ENCODE measurements at regions not wholly inside any gene's neighbourhood (a gene's known extent, or its start where the extent isn't known, plus 50 kb on each side); places are given as distances from the start of the nearest gene placed in this dataset.

- H2BK15ac ChIP-seq (ENCODE audit: low read length), result no peak overlapping the region
- H3K79me1 ChIP-seq (ENCODE audit: low read depth, low read length), result no peaks in the 10 kb centered on the region
- H3K36me3 ChIP-seq (ENCODE audit: control insufficient read depth in 2 of 4, insufficient read depth in 4 of 4, low read length in 3 of 4), result no peaks in the 10 kb centered on the region
- H3K14ac ChIP-seq (ENCODE audit: insufficient read length), result no peak overlapping the region
- H2AK5ac ChIP-seq (ENCODE audit: low read depth, low read length), result no peak overlapping the region
- WGBS, 2 experiments (ENCODE audit: extremely low coverage in 1 of 2, insufficient coverage in 1 of 2, insufficient read length in 1 of 2, insufficient replicate concordance in 2 of 2, low coverage in 1 of 2, low lambda C conversion rate in 2 of 2, missing lambda C conversion rate in 1 of 2), result 92% methylated on average over 6 of the region's 6 CpGs; no CpG with 5 or more reads in 1 of the 2 experiments
- H3K27me3 ChIP-seq (replicated peaks in 1 of 4; ENCODE audit: control insufficient read depth in 3 of 4, extremely low read depth in 1 of 4, insufficient read depth in 3 of 4, low read length in 3 of 4), result no peaks in the 10 kb centered on the region
- H3K4me1 ChIP-seq (replicated peaks in 1 of 4; ENCODE audit: control insufficient read depth in 3 of 4, insufficient read depth in 4 of 4, low read length in 3 of 4), result no peaks in the 10 kb centered on the region
- H3K79me2 ChIP-seq (ENCODE audit: control insufficient read depth in 1 of 2, insufficient read depth in 2 of 2, low read length in 2 of 2), result no peaks in the 10 kb centered on the region
- POLR2A ChIA-PET (ENCODE audit: partially characterized antibody), result no interaction called here
- no peak overlapping the region for H3K4me2 ChIP-seq (ENCODE audit: insufficient read depth in 1 of 2, low read depth in 2 of 2, low read length in 2 of 2)
- CTCF ChIA-PET (ENCODE audit: partially characterized antibody), result interaction anchor here (1.2 kb wide), 1 partner anchor 24 kb away, joined by 3 read pairs; no protein-coding TSS in a partner anchor
- peak overlapping the region; percentile 52 for H3K23ac ChIP-seq (ENCODE audit: insufficient read length)
- no peak overlapping the region for H3K4ac ChIP-seq (replicated peaks; ENCODE audit: insufficient read length, low read depth, low read length)
- no peak overlapping the region for H2BK12ac ChIP-seq (ENCODE audit: low read depth, low read length)
- no peak overlapping the region for H3K56ac ChIP-seq (replicated peaks; ENCODE audit: insufficient read length, low read depth, low read length)
- no peak overlapping the region for H3K18ac ChIP-seq (ENCODE audit: extremely low read depth, low read length)
- H2BK120ac ChIP-seq (replicated peaks; ENCODE audit: low read depth, low read length), result no peak overlapping the region
- FAIRE-seq (no peak), DNase-seq (ENCODE audit: low read depth in 1 of 2, low spot score in 2 of 2) (no peak)
- H4K8ac ChIP-seq (ENCODE audit: extremely low read depth, insufficient read depth, low read length), result no peak overlapping the region
- H3K4me3 ChIP-seq (ENCODE audit: extremely low read depth in 1 of 4, insufficient read depth in 2 of 4, low read depth in 3 of 4, low read length in 4 of 4), result no peak overlapping the region
- no peak overlapping the region for H2BK5ac ChIP-seq (ENCODE audit: low read depth, low read length)
- H2AFZ ChIP-seq (ENCODE audit: low read length), result no peak overlapping the region
- H3K9me3 ChIP-seq (ENCODE audit: insufficient read depth in 2 of 2, low read depth in 1 of 2, low read length in 1 of 2), result no peaks in the 10 kb centered on the region
- TF ChIP-seq MAFK (IDR thresholded peaks at IDR 0.05; ENCODE audit: low read depth, low read length), result no peak
- TF ChIP-seq RNF2 (IDR thresholded peaks at IDR 0.05; ENCODE audit: borderline replicate concordance, low read depth, low read length, missing control alignments, poor library complexity, severe bottlenecking), result no peak
- H3K9ac ChIP-seq (replicated peaks in 1 of 4; ENCODE audit: extremely low read depth in 1 of 4, low read depth in 3 of 4, low read length in 3 of 4), result no peak overlapping the region
- no peaks in the 10 kb centered on the region for H4K20me1 ChIP-seq (replicated peaks in 1 of 2; ENCODE audit: control insufficient read depth in 1 of 2, insufficient read depth in 2 of 2, low read length in 2 of 2)
- no peak overlapping the region for H2BK20ac ChIP-seq (ENCODE audit: low read length)
- H3K23me2 ChIP-seq (ENCODE audit: low read depth, low read length), result no peaks in the 10 kb centered on the region
- H4K5ac ChIP-seq (ENCODE audit: insufficient read length, low read depth, low read length), result no peak overlapping the region
- no peak overlapping the region for H3K27ac ChIP-seq (ENCODE audit: low read depth, low read length)
- no peak overlapping the region for H4K91ac ChIP-seq (replicated peaks; ENCODE audit: insufficient read length, low read length)
Observed at GRCh38 chr3:178059836-178060235, 476.4 kb upstream of the KCNMB2 start.
